Neural cell (in vitro differentiated cells): ENCODE measurements at regions not wholly inside any gene's neighbourhood (a gene's known extent, or its start where the extent isn't known, plus 50 kb on each side); places are given as distances from the start of the nearest gene placed in this dataset.

ENCODE experiments used
- H2AFZ ChIP-seq: fragments of 200-600, 300-800 bp; sonication (generic), shearing (Covaris generic); 2 replicates; pipeline ENCODE4 v1.6.0; 2014; ENCODE audit warnings: low read depth, mild to moderate bottlenecking, antibody characterized with exemption, low read length, moderate library complexity
- H3F3A ChIP-seq: fragments of 200-600 bp; shearing (Covaris generic); 2 replicates; pipeline ENCODE4 v1.6.1; 2016; ENCODE audit warnings: mild to moderate bottlenecking, moderate library complexity, mixed read lengths, antibody characterized with exemption, low read length; ENCODE audit not compliant: insufficient read depth, poor library complexity, severe bottlenecking
- H3K27ac ChIP-seq: fragments of 200-600, 300-800 bp; sonication (generic), shearing (Covaris generic); 2 replicates; pipeline ENCODE4 v1.5.1; 2014; ENCODE audit warnings: mild to moderate bottlenecking, low read length, moderate library complexity
- H3K27me3 ChIP-seq: fragments of 300-800, 200-600 bp; sonication (generic), shearing (Covaris generic); 2 replicates; pipeline ENCODE4 v1.6.0; 2014; ENCODE audit warnings: mild to moderate bottlenecking, low read depth, low read length, moderate library complexity; ENCODE audit not compliant: insufficient read depth
- H3K36me3 ChIP-seq: fragments of 300-800, 200-600 bp; sonication (generic), shearing (Covaris generic); 2 replicates; pipeline ENCODE4 v1.5.1; 2014; ENCODE audit warnings: mild to moderate bottlenecking, antibody characterized with exemption, low read length, moderate library complexity; ENCODE audit not compliant: insufficient read depth
- H3K4me2 ChIP-seq: fragments of 300-800, 200-600 bp; sonication (generic), shearing (Covaris generic); 2 replicates; pipeline ENCODE4 v1.6.0; 2014; ENCODE audit warnings: mild to moderate bottlenecking, low read length
- H3K4me3 ChIP-seq: fragments of 300-800, 200-600 bp; sonication (generic), shearing (Covaris generic); 2 replicates; pipeline ENCODE4 v1.5.1; 2014; ENCODE audit warnings: mild to moderate bottlenecking, low read length, moderate library complexity
- H3K79me2 ChIP-seq: fragments of 200-600 bp; shearing (Covaris generic); replicated peaks from 2 replicates; pipeline ENCODE4 v1.6.0; 2014; ENCODE audit warnings: mild to moderate bottlenecking, low read length, moderate library complexity; ENCODE audit not compliant: insufficient read depth
- H3K9ac ChIP-seq: fragments of 300-800, 200-600 bp; sonication (generic), shearing (Covaris generic); 2 replicates; pipeline ENCODE4 v1.6.1; 2016; ENCODE audit warnings: mild to moderate bottlenecking, low read length, mixed read lengths
- H3K9me2 ChIP-seq: fragments of 200-600 bp; shearing (Covaris generic); 2 replicates; pipeline ENCODE4 v1.6.1; 2016; ENCODE audit warnings: mild to moderate bottlenecking, low read length, mixed read lengths; ENCODE audit not compliant: insufficient read depth
- H3K9me3 ChIP-seq: fragments of 200-600, 300-800 bp; sonication (generic), shearing (Covaris generic); 2 replicates; pipeline ENCODE4 v1.6.1; 2016; ENCODE audit warnings: mild to moderate bottlenecking, mixed run types, low read length, moderate library complexity, mixed read lengths
- H4K20me1 ChIP-seq: fragments of 200-600 bp; shearing (Covaris generic); 2 replicates; pipeline ENCODE4 v1.6.1; 2016; ENCODE audit warnings: mild to moderate bottlenecking, mixed run types; ENCODE audit not compliant: insufficient read depth
- EP300 ChIP-seq: fragments of 450-650 bp; conservative IDR thresholded peaks from 2 replicates; pipeline ENCODE4 v1.6.1; 2014; ENCODE audit warnings: antibody characterized with exemption, mild to moderate bottlenecking, moderate library complexity; ENCODE audit not compliant: poor library complexity, severe bottlenecking
- EZH2 ChIP-seq: fragments of 200-600, 300-800 bp; shearing (Covaris generic), sonication (generic); IDR thresholded peaks from 2 replicates; pipeline ENCODE4 v1.6.1; 2014; ENCODE audit warnings: antibody characterized with exemption, low read length, borderline replicate concordance, mild to moderate bottlenecking; ENCODE audit not compliant: insufficient read depth, poor library complexity, severe bottlenecking
- MXI1 ChIP-seq: fragments of 450-650 bp; conservative IDR thresholded peaks from 2 replicates; pipeline ENCODE4 v1.6.1; 2014; ENCODE audit warnings: antibody characterized with exemption, mild to moderate bottlenecking; ENCODE audit not compliant: poor library complexity, severe bottlenecking
- POLR2AphosphoS5 ChIP-seq: IDR thresholded peaks from 2 replicates; pipeline ENCODE4 v1.6.1; 2012
- RAD21 ChIP-seq: fragments of 450-650 bp; conservative IDR thresholded peaks from 2 replicates; pipeline ENCODE4 v1.6.1; 2014; ENCODE audit warnings: antibody characterized with exemption, mild to moderate bottlenecking, moderate library complexity
- SMC3 ChIP-seq: fragments of 450-650 bp; conservative IDR thresholded peaks from 2 replicates; pipeline ENCODE4 v1.6.1; 2014; ENCODE audit warnings: antibody characterized with exemption, mild to moderate bottlenecking, moderate library complexity; ENCODE audit not compliant: poor library complexity
- TAF1 ChIP-seq: IDR thresholded peaks from 2 replicates; pipeline ENCODE4 v1.6.1; 2012; ENCODE audit warnings: low read depth
- TF ChIP-seq, protein P1 (sequence below): fragments of 450-650 bp; IDR thresholded peaks from 2 replicates; pipeline ENCODE4 v1.5.1; 2014; ENCODE audit warnings: antibody characterized with exemption, mild to moderate bottlenecking, moderate library complexity; ENCODE audit not compliant: poor library complexity, severe bottlenecking
- TF ChIP-seq, protein P2 (sequence below): IDR thresholded peaks from 2 replicates; pipeline ENCODE4 v1.6.1; 2012; ENCODE audit warnings: borderline replicate concordance

- Histone ChIP-seq H4K20me1 (no peaks in the 10 kb centered on the region), H3K4me3 (no peak overlapping the region), H3K27ac (no peak overlapping the region), H3K27me3 (no peaks in the 10 kb centered on the region), H3F3A (no peaks in the 10 kb centered on the region), H2AFZ (no peak overlapping the region), H3K36me3 (no peaks in the 10 kb centered on the region), H3K4me2 (no peak overlapping the region), H3K9me3 (no peaks in the 10 kb centered on the region), H3K9ac (no peak overlapping the region), H3K9me2 (no peaks in the 10 kb centered on the region), H3K79me2 (no peaks in the 10 kb centered on the region)
- peak; percentile 18 for TF ChIP-seq SMC3
- no peak for TF ChIP-seq POLR2AphosphoS5
Measured at GRCh38 chr1:224851210-224851847, 78.1 kb upstream of the DNAH14 start.

- H3K4me2 ChIP-seq = no peak overlapping the region
- H2AFZ ChIP-seq = no peak overlapping the region
- no peak overlapping the region for H3K9ac ChIP-seq
- H3K9me2 ChIP-seq = no peaks in the 10 kb centered on the region
- H3K27me3 ChIP-seq = no peaks in the 10 kb centered on the region
- no peaks in the 10 kb centered on the region for H3K79me2 ChIP-seq
- H4K20me1 ChIP-seq = no peaks in the 10 kb centered on the region
- H3K9me3 ChIP-seq = no peaks in the 10 kb centered on the region
- H3K27ac ChIP-seq = no peak overlapping the region
- TF ChIP-seq MXI1 (no peak), TAF1 (no peak), EP300 (no peak), EZH2 (no peak), SMC3 (no peak), POLR2AphosphoS5 (no peak), RAD21 (no peak)
- TF ChIP-seq, protein P1, sequence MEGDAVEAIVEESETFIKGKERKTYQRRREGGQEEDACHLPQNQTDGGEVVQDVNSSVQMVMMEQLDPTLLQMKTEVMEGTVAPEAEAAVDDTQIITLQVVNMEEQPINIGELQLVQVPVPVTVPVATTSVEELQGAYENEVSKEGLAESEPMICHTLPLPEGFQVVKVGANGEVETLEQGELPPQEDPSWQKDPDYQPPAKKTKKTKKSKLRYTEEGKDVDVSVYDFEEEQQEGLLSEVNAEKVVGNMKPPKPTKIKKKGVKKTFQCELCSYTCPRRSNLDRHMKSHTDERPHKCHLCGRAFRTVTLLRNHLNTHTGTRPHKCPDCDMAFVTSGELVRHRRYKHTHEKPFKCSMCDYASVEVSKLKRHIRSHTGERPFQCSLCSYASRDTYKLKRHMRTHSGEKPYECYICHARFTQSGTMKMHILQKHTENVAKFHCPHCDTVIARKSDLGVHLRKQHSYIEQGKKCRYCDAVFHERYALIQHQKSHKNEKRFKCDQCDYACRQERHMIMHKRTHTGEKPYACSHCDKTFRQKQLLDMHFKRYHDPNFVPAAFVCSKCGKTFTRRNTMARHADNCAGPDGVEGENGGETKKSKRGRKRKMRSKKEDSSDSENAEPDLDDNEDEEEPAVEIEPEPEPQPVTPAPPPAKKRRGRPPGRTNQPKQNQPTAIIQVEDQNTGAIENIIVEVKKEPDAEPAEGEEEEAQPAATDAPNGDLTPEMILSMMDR = no peak
- TF ChIP-seq, protein P2, sequence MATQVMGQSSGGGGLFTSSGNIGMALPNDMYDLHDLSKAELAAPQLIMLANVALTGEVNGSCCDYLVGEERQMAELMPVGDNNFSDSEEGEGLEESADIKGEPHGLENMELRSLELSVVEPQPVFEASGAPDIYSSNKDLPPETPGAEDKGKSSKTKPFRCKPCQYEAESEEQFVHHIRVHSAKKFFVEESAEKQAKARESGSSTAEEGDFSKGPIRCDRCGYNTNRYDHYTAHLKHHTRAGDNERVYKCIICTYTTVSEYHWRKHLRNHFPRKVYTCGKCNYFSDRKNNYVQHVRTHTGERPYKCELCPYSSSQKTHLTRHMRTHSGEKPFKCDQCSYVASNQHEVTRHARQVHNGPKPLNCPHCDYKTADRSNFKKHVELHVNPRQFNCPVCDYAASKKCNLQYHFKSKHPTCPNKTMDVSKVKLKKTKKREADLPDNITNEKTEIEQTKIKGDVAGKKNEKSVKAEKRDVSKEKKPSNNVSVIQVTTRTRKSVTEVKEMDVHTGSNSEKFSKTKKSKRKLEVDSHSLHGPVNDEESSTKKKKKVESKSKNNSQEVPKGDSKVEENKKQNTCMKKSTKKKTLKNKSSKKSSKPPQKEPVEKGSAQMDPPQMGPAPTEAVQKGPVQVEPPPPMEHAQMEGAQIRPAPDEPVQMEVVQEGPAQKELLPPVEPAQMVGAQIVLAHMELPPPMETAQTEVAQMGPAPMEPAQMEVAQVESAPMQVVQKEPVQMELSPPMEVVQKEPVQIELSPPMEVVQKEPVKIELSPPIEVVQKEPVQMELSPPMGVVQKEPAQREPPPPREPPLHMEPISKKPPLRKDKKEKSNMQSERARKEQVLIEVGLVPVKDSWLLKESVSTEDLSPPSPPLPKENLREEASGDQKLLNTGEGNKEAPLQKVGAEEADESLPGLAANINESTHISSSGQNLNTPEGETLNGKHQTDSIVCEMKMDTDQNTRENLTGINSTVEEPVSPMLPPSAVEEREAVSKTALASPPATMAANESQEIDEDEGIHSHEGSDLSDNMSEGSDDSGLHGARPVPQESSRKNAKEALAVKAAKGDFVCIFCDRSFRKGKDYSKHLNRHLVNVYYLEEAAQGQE = no peak
- no peaks in the 10 kb centered on the region for H3F3A ChIP-seq
- H3K4me3 ChIP-seq = no peak overlapping the region
- no peaks in the 10 kb centered on the region for H3K36me3 ChIP-seq
Measured at GRCh38 chr1:224851848-224852261, 77.6 kb upstream of the DNAH14 start.
